NK-92 treated with Interleukin-12 subunit alpha and Interleukin-12 subunit beta, amount 100 ng/mL, for 24 hours (cell line): ENCODE measurements at regions not wholly inside any gene's neighbourhood (a gene's known extent, or its start where the extent isn't known, plus 50 kb on each side); places are given as distances from the start of the nearest gene placed in this dataset.
A peak's percentile ranks its signal among the peaks of the same experiment; 100 is the strongest.
"Not testable (repeated sequence)": the region's sequence is repeated elsewhere in the genome, so short reads cannot be mapped to it uniquely, and the experiment has no call there.

Source experiments
- DNase-seq: peaks from one replicate; lab custom pipeline; 2025; lab: John Stamatoyannopoulos, UW

DNA sequence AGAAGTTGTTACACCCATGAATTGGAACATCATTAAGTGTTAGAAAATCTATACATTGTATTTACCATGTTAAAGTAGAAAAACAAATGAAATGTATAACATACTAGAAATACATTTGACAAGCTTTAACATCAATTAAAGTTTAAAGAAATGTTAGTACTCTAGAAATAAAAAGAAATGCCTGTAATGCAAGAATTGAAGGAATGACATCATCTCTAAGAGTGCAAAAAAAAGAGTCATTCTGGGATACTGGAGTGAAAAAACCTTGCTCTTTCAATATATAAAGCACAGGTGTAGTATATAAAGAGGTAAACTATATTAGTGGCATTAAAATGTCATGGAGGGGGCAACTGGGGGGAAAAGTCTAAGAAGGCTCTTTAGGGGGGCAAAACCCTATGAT is 210.8 kb upstream of the PLD5 start:
- no peak for DNase-seq

- no peak for DNase-seq
Observed at GRCh38 chr1:242731446-242731845, 206.9 kb upstream of the PLD5 start.

DNA sequence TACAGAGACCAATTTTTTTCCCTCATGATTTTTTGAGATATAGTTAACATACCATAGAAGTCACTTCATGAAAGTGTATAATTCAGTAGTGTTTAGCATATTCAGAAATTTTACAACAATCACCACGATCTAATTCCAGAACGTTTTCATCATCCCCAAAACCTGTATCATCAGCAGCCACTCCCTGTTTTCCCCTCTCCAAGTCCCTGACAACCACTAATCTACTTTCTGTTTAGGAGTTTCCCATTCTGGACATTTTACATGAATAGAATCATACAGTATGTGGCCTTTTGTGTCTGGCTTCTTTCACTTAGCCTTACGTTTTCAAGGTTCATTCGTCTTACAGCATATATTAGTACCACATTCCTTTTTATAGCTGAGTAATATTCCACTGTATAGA is 204.2 kb upstream of the PLD5 start:
- no peak for DNase-seq

DNA sequence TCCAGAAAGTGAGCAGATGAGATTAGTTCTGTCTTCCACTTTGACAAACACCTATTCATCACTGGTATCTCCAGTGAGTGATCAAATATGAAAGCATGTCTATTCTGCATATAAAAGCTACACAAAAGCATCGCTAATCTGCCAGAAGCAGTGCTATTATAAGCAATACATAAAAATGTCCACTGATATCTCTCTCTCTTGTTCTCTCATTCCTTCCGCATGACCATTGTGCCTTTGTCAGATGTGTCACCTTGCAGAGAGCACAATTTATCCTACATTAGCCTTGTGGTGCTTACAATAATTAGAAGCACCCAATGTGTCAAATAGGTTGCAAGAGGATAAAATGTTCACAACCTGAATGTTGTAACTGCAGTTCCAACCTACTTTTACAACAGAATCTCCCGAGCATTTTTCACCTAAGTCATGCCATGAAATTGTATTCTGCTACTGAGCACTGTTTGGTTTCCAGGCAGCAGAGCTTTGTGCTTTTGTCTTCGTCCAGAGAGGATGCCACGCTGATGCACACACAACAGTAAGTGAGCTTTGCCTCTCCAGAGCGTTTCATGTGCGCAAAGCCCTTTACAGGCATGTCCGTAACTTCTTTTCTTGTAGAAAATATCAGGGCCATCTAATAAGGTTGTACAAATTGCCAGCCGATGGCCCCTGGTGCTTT is 198.7 kb upstream of the PLD5 start:
- DNase-seq, result no peak

DNA sequence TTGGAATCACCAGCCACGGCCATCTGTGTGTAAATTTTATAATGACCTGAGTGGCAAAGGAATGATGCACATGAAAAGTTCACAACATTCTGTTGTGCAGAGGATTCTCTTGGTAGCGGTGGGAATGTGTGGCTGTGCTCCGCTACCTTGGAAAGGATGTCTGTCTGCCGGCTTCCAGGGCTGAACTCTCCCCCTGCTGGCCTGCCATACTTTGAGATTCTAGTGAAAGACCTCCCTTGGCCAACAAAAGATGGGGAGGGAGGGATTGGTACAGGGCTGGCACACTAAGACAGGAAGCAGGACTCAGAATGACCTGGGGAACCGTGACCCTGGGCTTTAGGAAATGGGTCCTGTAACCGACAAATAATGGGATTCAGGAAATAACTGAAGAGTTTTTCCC is 194.5 kb upstream of the PLD5 start:
- DNase-seq, result no peak

DNA sequence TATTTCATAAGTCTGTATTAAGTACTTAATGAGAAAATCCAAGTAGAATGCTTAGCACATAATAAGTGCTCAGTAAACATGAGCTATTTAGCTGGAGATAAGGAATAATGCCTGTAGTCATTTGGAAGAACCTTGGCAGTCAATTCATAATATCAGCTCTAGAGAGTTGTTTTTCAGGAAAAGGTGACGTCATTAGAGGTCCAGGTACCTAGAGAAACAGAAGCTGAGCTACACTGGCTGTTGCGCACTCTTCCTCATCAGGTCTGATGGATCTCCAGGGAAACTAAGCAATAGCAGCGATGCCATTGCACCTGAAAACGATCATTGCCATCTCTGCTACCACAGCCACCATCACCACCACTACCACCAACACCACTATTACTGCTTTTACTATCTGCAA is 187.8 kb upstream of the PLD5 start:
- no peak for DNase-seq

- no peak for DNase-seq
Observed at GRCh38 chr1:242710847-242711246, 186.3 kb upstream of the PLD5 start.

DNA sequence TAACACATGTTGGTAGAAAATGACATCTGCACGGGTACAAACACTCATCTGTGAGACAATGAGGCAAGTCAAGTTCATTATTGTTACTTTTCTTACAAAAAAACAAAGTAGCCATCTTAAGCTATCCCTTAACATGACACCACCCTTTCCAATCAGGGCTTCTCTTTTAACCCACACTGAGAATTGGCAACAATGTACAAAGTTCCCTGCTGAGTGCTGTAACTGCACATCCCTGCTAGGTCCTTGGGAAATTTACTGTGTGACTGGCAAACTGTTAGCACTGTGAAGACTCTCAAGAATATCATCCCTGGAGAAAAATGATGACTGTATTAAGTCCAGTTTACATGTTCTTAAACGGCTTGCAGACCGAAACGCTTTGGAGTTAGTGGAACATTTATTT is 185.8 kb upstream of the PLD5 start:
- DNase-seq, result no peak

DNA sequence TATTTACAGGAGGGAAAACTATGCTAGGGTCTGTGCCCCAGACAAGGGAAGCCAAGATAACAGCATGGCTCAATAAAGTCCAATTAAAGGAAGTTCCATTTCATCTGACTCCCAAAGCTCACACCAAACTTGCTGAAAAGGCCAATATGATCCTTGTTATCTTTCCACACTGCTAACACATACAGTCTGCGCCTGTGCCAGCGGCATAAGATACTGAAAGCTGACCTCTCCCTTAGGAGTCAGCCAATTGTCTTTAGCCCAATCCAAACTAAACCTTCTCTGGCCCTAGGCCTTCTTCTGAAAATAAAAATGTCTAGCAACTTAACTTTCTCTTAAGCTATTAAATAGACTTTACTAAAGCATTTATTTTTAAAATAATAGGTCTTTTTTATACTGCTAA is 179.0 kb upstream of the PLD5 start:
- DNase-seq, result no peak

DNA sequence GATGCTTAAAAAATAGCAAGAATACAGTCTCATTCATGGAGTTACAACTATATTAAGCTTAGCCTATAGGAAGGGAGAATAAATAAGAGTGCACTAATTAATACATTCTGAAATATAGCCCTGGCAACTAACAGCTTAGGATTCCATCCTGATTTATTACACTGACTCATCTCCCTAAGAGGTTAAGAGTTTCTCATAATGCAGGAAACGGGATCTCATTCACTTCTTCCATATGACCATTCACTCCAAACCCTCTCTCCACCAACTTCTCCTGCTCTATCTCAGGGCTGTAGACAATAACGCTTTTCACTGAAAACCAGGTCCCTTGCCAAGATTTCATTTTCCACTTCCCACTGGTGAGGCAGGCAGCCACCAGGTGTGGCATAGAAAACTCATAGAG is 168.5 kb upstream of the PLD5 start:
- no peak for DNase-seq

DNA sequence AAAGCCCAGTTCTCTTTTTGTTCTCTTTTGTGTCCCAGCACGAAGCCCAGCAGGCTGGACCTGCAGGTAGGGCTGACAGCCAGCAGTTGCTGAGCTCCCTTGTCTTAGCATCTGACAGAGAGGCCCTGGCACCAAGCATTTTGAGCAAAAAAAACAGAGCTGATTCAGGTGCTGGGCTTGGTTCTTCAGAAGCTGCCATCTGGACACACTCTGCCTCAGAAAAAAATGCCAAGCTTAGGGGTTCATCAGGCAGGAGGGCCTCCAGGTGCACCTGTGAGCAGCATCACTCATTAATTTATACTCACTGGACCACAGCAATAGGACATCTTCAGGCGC is 167.1 kb upstream of the PLD5 start:
- DNase-seq, result no peak

- DNase-seq, result no peak
Observed at GRCh38 chr1:242690849-242691609, 166.5 kb upstream of the PLD5 start.

DNA sequence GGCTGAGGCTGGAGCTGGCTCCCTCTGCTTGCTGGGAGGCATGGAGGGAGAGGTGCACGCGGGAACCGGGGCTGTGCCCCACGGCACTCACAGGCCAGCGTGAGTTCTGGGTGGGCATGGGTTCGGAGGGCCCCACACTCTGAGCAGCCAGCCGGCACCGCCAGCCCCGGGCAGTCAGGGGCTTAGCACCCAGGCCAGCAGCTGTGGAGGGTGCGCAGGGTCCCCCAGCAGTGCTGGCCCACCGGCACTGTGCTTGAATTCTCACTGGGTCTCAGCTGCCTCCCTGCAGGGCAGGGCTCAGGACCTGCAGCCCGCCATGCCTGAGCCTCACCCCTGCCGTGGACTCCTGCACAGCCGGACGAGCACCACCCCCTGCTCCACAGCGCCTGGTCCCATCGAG is 164.9 kb upstream of the PLD5 start:
- DNase-seq, result no peak

GRCh38 chr1:242674951-242675645 is 150.6 kb upstream of the PLD5 start:
- DNase-seq, result no peak

DNA sequence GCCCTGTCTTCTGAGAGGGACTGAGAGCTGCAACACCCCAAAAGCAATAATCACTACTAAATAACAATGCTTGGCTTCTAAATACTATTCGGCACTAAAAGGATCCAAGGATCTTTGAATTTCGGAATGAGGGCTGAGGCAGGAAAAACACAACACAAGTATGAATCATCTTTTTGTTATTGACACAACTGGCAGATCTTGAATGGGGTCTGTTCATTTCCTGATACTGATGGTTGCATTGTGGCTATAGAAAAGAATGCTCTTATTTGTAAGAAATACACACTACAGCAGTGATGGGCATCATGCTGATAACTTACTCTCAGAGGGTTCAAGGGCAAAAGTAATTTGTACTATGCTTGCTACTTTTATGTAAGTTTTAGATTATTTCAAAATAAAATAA is 149.2 kb upstream of the PLD5 start:
- no peak for DNase-seq

GRCh38 chr1:242673165-242673564 is 148.7 kb upstream of the PLD5 start:
- DNase-seq, result not testable (repeated sequence)

DNA sequence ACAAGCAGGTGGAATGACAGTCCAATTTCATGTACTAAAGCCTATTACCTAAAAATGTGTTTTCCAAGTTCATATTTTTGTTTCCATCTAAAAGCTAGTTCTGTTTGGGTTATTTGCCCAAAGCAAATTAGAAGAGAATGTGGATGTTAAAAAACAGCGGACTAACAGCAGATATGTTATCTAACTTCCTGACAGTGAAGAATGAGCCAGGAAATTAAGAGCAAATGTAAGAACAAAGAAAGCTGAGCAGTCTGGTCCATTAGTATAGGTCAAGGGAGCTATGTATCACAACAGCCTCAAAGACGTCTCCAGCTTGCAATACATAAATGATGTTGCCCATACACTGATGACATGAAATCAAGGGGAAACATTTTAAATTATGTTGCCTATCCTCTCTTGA is 145.5 kb upstream of the PLD5 start:
- no peak for DNase-seq

DNA sequence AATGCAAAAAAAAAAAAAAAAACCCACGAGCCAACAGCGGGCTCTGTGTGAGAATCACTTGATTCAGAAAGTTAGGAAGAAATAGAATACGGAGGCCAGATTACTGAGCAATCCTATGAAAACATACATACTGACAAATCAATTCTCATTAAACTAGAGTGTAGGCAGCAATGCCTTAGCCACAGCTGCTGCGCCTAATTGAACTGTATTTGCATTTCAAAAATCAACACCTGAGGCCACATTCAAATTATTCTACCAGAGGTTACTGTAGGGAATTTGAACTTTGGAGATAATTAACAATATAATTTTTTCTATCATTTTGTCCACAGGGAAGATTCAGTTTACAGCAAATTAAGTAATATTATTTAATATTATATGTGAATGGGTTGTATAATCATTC is 138.4 kb upstream of the PLD5 start:
- DNase-seq, result no peak

- not testable (repeated sequence) for DNase-seq
Observed at GRCh38 chr1:242653772-242654171, 129.3 kb upstream of the PLD5 start.

DNA sequence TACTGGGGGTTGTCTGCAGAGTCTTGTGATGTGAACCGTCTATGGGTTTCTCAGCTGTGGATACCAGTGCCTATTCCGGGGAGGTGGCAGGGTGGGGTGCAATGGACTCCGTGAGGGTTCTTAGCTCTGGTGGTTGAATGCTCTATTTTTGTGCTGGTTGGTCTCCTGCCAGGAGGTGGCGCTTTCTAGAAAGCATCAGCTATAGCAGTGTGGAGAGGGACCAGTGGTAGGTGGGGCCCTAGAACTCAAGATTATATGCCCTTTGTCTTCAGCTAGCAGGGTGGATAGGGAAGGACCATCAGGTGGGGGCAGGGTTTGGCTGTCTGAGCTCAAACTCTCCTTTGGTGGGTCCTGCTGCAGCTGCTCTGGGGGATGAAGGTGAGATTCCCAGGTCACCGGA is 127.3 kb upstream of the PLD5 start:
- DNase-seq, result no peak

DNA sequence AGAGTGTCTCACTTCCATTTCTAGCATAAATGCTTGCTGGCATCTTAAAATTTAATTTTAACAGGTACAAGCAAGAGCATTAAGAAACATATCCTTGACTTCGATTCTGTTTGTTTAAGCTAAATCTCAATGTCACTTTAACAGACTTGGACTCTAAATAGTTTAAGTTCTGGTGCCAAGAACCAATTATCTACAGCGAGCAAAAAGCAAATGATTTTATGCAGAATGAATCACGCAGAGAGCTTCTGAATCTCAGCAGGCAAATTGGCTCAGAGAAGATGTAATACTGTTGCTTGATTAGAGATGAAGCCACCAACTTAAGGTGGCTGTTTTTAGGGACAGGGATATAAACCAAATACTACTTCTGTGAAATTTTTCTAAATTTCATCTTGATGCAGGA is 117.0 kb upstream of the PLD5 start:
- DNase-seq, result no peak

GRCh38 chr1:242639104-242639503 is 114.6 kb upstream of the PLD5 start:
- DNase-seq, result no peak

DNA sequence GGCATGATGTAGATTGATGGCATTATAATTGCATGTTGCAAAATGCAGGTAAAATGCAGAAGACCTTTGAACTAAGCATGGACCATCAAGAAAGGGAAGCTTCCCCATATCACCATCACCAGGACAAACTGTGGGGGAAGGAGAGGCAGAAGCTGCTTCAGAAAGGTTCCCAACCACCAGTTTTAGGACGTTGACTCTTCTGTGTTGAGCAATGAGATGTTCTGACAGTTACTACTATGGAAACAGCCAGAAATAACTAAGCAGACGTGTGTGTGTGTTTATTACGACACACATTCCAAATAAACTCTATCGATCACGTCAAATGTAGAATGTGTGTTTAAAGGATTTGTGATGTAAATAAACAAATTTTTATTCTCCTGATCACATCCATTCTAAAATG is 110.2 kb upstream of the PLD5 start:
- no peak for DNase-seq

DNA sequence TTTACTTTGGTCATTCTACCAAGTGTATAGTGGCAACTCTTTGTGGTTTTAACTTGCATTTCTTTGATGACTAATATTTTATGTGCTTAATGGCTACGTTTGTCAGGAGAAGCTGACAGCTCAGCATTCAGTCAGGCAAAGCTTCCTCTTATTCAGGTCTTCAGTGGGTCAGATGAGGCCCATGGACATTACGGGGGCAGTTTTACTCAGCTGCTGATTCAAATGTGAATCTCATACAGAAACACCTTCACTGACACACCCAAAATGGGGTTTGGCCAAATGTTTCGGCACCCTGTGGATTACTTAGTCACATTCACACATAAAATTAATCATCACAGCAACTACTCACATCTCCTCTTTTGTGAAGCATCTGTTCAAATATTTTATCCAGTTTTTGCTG is 104.9 kb upstream of the PLD5 start:
- peak; percentile 8 for DNase-seq
